SK-N-SH (cell line): ENCODE measurements at regions not wholly inside any gene's neighbourhood (a gene's known extent, or its start where the extent isn't known, plus 50 kb on each side); places are given as distances from the start of the nearest gene placed in this dataset.

ENCODE experiments used
- CTCF ChIA-PET: fragments of 300-600, 350-600 bp; formaldehyde crosslinking; extraction: SDS; loops from one replicate; lab custom pipeline; 2021; lab: Yijun Ruan, JAX
- POLR2A ChIA-PET: fragments of 350-600 bp; sonication (Branson Sonifier 250); formaldehyde crosslinking; extraction: SDS; loops from one replicate; lab custom pipeline; 2020; ENCODE audit warnings: antibody characterized with exemption, inconsistent platforms; lab: Yijun Ruan, JAX
- DNase-seq: peaks from one replicate; pipeline ENCODE4 v3.0.0; 2012
- H2AFZ ChIP-seq: fragments of 200-600 bp; sonication (generic); 2 replicates; pipeline ENCODE4 v1.8.1; 2016; ENCODE audit warnings: antibody characterized with exemption, mild to moderate bottlenecking, low read depth
- H3F3A ChIP-seq: fragments of 200-600 bp; sonication (generic); replicated peaks from 2 replicates; pipeline ENCODE3; 2016; ENCODE audit warnings: antibody characterized with exemption, mild to moderate bottlenecking; ENCODE audit not compliant: insufficient read depth
- H3K27ac ChIP-seq, 2 experiments: fragments of 200-500 bp in 1 of 2; fragments of 200-600 bp in 1 of 2; sonication (Bioruptor generic) in 1 of 2; sonication (generic), shearing (Covaris generic) in 1 of 2; 2 replicates each; pipeline versions ENCODE4 v1.5.1 to v1.6.1; 2014 to 2016; ENCODE audit warnings: low read depth in 2 of 2, inconsistent platforms in 1 of 2, low read length in 1 of 2, mild to moderate bottlenecking in 1 of 2, mixed read lengths in 1 of 2
- H3K27me3 ChIP-seq: fragments of 200-600 bp; sonication (generic), shearing (Covaris generic); 2 replicates; pipeline ENCODE4 v1.6.1; 2016; ENCODE audit warnings: mixed run types; ENCODE audit not compliant: insufficient read depth
- H3K36me3 ChIP-seq, 2 experiments: fragments of 200-500 bp in 1 of 2; fragments of 200-600 bp in 1 of 2; sonication (Bioruptor generic) in 1 of 2; sonication (generic) in 1 of 2; replicated peaks in 1 of 2; 2 replicates each; pipeline versions ENCODE3 to v1.5.1; 2014 to 2016; ENCODE audit warnings: low read length in 1 of 2, mild to moderate bottlenecking in 1 of 2; ENCODE audit not compliant: insufficient read depth in 2 of 2, control insufficient read depth in 1 of 2
- H3K4me1 ChIP-seq, 2 experiments: fragments of 200-500 bp in 1 of 2; fragments of 200-600 bp in 1 of 2; sonication (Bioruptor generic) in 1 of 2; sonication (generic), shearing (Covaris generic) in 1 of 2; 2 replicates each; pipeline versions ENCODE4 v1.5.1 to v1.6.1; 2014 to 2016; ENCODE audit warnings: low read depth in 1 of 2, low read length in 1 of 2, mixed run types in 1 of 2; ENCODE audit not compliant: insufficient read depth in 2 of 2, control insufficient read depth in 1 of 2
- H3K4me2 ChIP-seq: fragments of 200-600 bp; sonication (generic), shearing (Covaris generic); 2 replicates; pipeline ENCODE4 v1.6.1; 2017; ENCODE audit warnings: mixed run types
- H3K4me3 ChIP-seq, 2 experiments: fragments of 200-500 bp in 1 of 2; fragments of 200-600 bp in 1 of 2; sonication (Bioruptor generic) in 1 of 2; sonication (generic), shearing (Covaris generic) in 1 of 2; 2 replicates each; pipeline versions ENCODE4 v1.5.1 to v1.8.1; 2014 to 2016; ENCODE audit warnings: low read depth in 2 of 2, inconsistent platforms in 1 of 2, low read length in 1 of 2, mild to moderate bottlenecking in 1 of 2, mixed read lengths in 1 of 2, moderate library complexity in 1 of 2
- H3K79me2 ChIP-seq: fragments of 200-600 bp; sonication (generic); 2 replicates; pipeline ENCODE4 v1.8.1; 2017; ENCODE audit warnings: mild to moderate bottlenecking; ENCODE audit not compliant: insufficient read depth
- H3K9ac ChIP-seq: fragments of 200-600 bp; sonication (generic); 2 replicates; pipeline ENCODE4 v1.6.1; 2017; ENCODE audit warnings: mixed run types
- H3K9me2 ChIP-seq: fragments of 200-600 bp; sonication (generic); 2 replicates; pipeline ENCODE4 v1.6.1; 2017; ENCODE audit warnings: mixed run types
- H3K9me3 ChIP-seq: fragments of 200-600 bp; sonication (generic); 2 replicates; pipeline ENCODE4 v1.6.1; 2017; ENCODE audit warnings: mixed run types, mild to moderate bottlenecking, moderate library complexity
- H4K20me1 ChIP-seq: fragments of 200-600 bp; sonication (generic); 2 replicates; pipeline ENCODE4 v1.6.1; 2017; ENCODE audit warnings: mild to moderate bottlenecking, mixed run types; ENCODE audit not compliant: insufficient read depth
- CHD2 ChIP-seq: fragments of 150-350 bp; IDR thresholded peaks from 2 replicates; pipeline ENCODE4 v1.6.1; 2018; ENCODE audit warnings: low read length; ENCODE audit not compliant: partially characterized antibody
- GATA2 ChIP-seq: sonication (generic); formaldehyde crosslinking; IDR thresholded peaks from 2 replicates; pipeline ENCODE4 v1.5.0; 2020; ENCODE audit warnings: mild to moderate bottlenecking, missing genetic modification reagents
- IRF3 ChIP-seq: fragments of 150-350 bp; IDR thresholded peaks from 2 replicates; pipeline ENCODE4 v1.6.1; 2016; ENCODE audit warnings: mild to moderate bottlenecking, low read depth, low read length
- NRF1 ChIP-seq: IDR thresholded peaks from 2 replicates; pipeline ENCODE4 v1.6.1; 2012; ENCODE audit warnings: low read depth, mild to moderate bottlenecking, low read length
- PBX3 ChIP-seq: IDR thresholded peaks from 2 replicates; pipeline ENCODE4; 2012
- REST ChIP-seq: IDR thresholded peaks from 2 replicates; pipeline ENCODE4 v1.6.1; 2012; ENCODE audit warnings: mild to moderate bottlenecking, low read depth, low read length, moderate library complexity
- YY1 ChIP-seq: IDR thresholded peaks from 2 replicates; pipeline ENCODE4 v1.4.0; 2012; ENCODE audit warnings: low read depth, mild to moderate bottlenecking
- WGBS: methylation state at CpG from one replicate; pipeline ENCODE4 v1.1.6; 2017; ENCODE audit warnings: low lambda C conversion rate; 5-methylcytosine and 5-hydroxymethylcytosine counted together

- Histone ChIP-seq H3K9ac (no peak overlapping the region), H3K27ac (no peak overlapping the region), H3K9me2 (no peaks in the 10 kb centered on the region), H3K79me2 (no peaks in the 10 kb centered on the region), H3K36me3 (no peaks in the 10 kb centered on the region), H3K4me3 (no peak overlapping the region), H3K9me3 (no peaks in the 10 kb centered on the region), H3K4me1 (no peaks in the 10 kb centered on the region), H4K20me1 (no peaks in the 10 kb centered on the region), H3K27me3 (no peaks in the 10 kb centered on the region), H3K4me2 (no peak overlapping the region), H3F3A (no peaks in the 10 kb centered on the region), H2AFZ (no peak overlapping the region)
- ChIA-PET POLR2A (no interaction called here), CTCF (no interaction called here)
- no peak for DNase-seq
- TF ChIP-seq IRF3 (no peak), PBX3 (no peak), CHD2 (no peak)
- WGBS, result 83% methylated on average over 1 of the region's 1 CpG
Measured at GRCh38 chr10:8460626-8461025, 406.1 kb downstream of the GATA3 start.

GRCh38 chr10:8462565-8462964 is 408.1 kb downstream of the GATA3 start:
- no peaks in the 10 kb centered on the region for H3K27me3 ChIP-seq
- H3K4me3 ChIP-seq, result no peak overlapping the region
- no peaks in the 10 kb centered on the region for H3K9me2 ChIP-seq
- no peak for DNase-seq
- H3K9me3 ChIP-seq, result no peaks in the 10 kb centered on the region
- no peak overlapping the region for H3K9ac ChIP-seq
- H3K79me2 ChIP-seq, result no peaks in the 10 kb centered on the region
- H2AFZ ChIP-seq, result no peak overlapping the region
- no peak overlapping the region for H3K27ac ChIP-seq
- WGBS, result 56% methylated on average over 3 of the region's 3 CpGs
- no peaks in the 10 kb centered on the region for H3K4me1 ChIP-seq
- TF ChIP-seq REST, result no peak
- TF ChIP-seq GATA2 (CRISPR knock-in tag), result no peak
- no peak for TF ChIP-seq YY1
- TF ChIP-seq NRF1, result no peak
- H3K4me2 ChIP-seq, result no peak overlapping the region
- H4K20me1 ChIP-seq, result no peaks in the 10 kb centered on the region
- CTCF ChIA-PET, result no interaction called here
- H3F3A ChIP-seq, result no peaks in the 10 kb centered on the region
- no peaks in the 10 kb centered on the region for H3K36me3 ChIP-seq
- POLR2A ChIA-PET, result no interaction called here
